ENCODE measurements at regions not wholly inside any gene's neighbourhood (a gene's known extent, or its start where the extent isn't known, plus 50 kb on each side); places are given as distances from the start of the nearest gene placed in this dataset.

- peak; percentile 50 for TF ChIP-seq CTCF (IDR thresholded peaks at IDR 0.05; ENCODE audit: insufficient read depth, low read depth, low read length)
- DNase-seq (ENCODE audit: low read depth): peak; percentile 62
- no peak overlapping the region for H3K4me3 ChIP-seq (ENCODE audit: low read depth, low read length)
Measured at GRCh38 chr6:100176311-100176950, 182.4 kb upstream of the MCHR2 start.

- DNase-seq (ENCODE audit: low read depth): peak; percentile 86
- TF ChIP-seq CTCF (IDR thresholded peaks at IDR 0.05; ENCODE audit: insufficient read depth, low read depth, low read length): no peak
- no peak overlapping the region for H3K4me3 ChIP-seq (ENCODE audit: low read depth, low read length)
Measured at GRCh38 chr6:100175814-100176310, 181.8 kb upstream of the MCHR2 start.

GRCh38 chr6:100173211-100173610 is 179.2 kb upstream of the MCHR2 start:
- no peak for TF ChIP-seq CTCF (IDR thresholded peaks at IDR 0.05; ENCODE audit: insufficient read depth, low read depth, low read length)
- DNase-seq (ENCODE audit: low read depth): no peak
- H3K4me3 ChIP-seq (ENCODE audit: low read depth, low read length): no peak overlapping the region

- no peak overlapping the region for H3K4me3 ChIP-seq (ENCODE audit: low read depth, low read length)
- TF ChIP-seq CTCF (IDR thresholded peaks at IDR 0.05; ENCODE audit: insufficient read depth, low read depth, low read length): no peak
- DNase-seq (ENCODE audit: low read depth): no peak
Measured at GRCh38 chr6:100172322-100172713, 178.3 kb upstream of the MCHR2 start.

- H3K4me3 ChIP-seq (ENCODE audit: low read depth, low read length): no peak overlapping the region
- DNase-seq (ENCODE audit: low read depth): no peak
- TF ChIP-seq CTCF (IDR thresholded peaks at IDR 0.05; ENCODE audit: insufficient read depth, low read depth, low read length): no peak
Measured at GRCh38 chr6:100171533-100172321, 177.7 kb upstream of the MCHR2 start.

GRCh38 chr6:100168148-100168547 is 174.1 kb upstream of the MCHR2 start:
- TF ChIP-seq CTCF (IDR thresholded peaks at IDR 0.05; ENCODE audit: insufficient read depth, low read depth, low read length): no peak
- H3K4me3 ChIP-seq (ENCODE audit: low read depth, low read length): no peak overlapping the region
- no peak for DNase-seq (ENCODE audit: low read depth)
